ENCODE measurements at regions not wholly inside any gene's neighbourhood (a gene's known extent, or its start where the extent isn't known, plus 50 kb on each side); places are given as distances from the start of the nearest gene placed in this dataset.

GRCh38 chr5:77139001-77139400 lies 51.9 kb upstream of the ZBED3 start:
- DNase-seq (no peak), ATAC-seq (ENCODE audit: low read depth) (no peak)
- TF ChIP-seq, protein P1, sequence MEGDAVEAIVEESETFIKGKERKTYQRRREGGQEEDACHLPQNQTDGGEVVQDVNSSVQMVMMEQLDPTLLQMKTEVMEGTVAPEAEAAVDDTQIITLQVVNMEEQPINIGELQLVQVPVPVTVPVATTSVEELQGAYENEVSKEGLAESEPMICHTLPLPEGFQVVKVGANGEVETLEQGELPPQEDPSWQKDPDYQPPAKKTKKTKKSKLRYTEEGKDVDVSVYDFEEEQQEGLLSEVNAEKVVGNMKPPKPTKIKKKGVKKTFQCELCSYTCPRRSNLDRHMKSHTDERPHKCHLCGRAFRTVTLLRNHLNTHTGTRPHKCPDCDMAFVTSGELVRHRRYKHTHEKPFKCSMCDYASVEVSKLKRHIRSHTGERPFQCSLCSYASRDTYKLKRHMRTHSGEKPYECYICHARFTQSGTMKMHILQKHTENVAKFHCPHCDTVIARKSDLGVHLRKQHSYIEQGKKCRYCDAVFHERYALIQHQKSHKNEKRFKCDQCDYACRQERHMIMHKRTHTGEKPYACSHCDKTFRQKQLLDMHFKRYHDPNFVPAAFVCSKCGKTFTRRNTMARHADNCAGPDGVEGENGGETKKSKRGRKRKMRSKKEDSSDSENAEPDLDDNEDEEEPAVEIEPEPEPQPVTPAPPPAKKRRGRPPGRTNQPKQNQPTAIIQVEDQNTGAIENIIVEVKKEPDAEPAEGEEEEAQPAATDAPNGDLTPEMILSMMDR (IDR thresholded peaks at IDR 0.05): no peak
- peaks cover 2% of the 10 kb centered on the region for H3K27me3 Mint-ChIP-seq
- no peak overlapping the region for H3K4me3 Mint-ChIP-seq
- ChIA-PET CTCF (no interaction called here), POLR2A (no interaction called here)
- H3K27ac Mint-ChIP-seq: no peak overlapping the region
- intact Hi-C loops (cut with micrococcal nuclease): no loop called here
- no peaks in the 10 kb centered on the region for H3K36me3 Mint-ChIP-seq (ENCODE audit: low read depth)
- H3K9me3 Mint-ChIP-seq: no peaks in the 10 kb centered on the region
- no peaks in the 10 kb centered on the region for H3K4me1 Mint-ChIP-seq

Measured in activated B cell treated with CpG ODN at 0.5 μM for 24 hours (primary cell).